GM12891 (cell line): ENCODE measurements at regions not wholly inside any gene's neighbourhood (a gene's known extent, or its start where the extent isn't known, plus 50 kb on each side); places are given as distances from the start of the nearest gene placed in this dataset.
"Not testable (repeated sequence)": the region's sequence is repeated elsewhere in the genome, so short reads cannot be mapped to it uniquely, and the experiment has no call there.

Experiments
- POLR2A ChIP-seq: IDR thresholded peaks from 2 replicates; pipeline ENCODE4 v1.6.1; 2011; ENCODE audit warnings: low read depth, low read length, control low read depth
- POLR2AphosphoS5 ChIP-seq: IDR thresholded peaks from 2 replicates; pipeline ENCODE4 v1.6.1; 2011; ENCODE audit warnings: low read depth, low read length, control low read depth

- not testable (repeated sequence) for TF ChIP-seq POLR2A, POLR2AphosphoS5
Observed at GRCh38 chr5:62232218-62232617, 73.8 kb upstream of the KIF2A start.
